GM21576 (cell line): ENCODE measurements at regions not wholly inside any gene's neighbourhood (a gene's known extent, or its start where the extent isn't known, plus 50 kb on each side); places are given as distances from the start of the nearest gene placed in this dataset.

Experiments
- ATAC-seq: cut with Tn5 transposase; IDR thresholded peaks from one replicate; pipeline ENCODE4 v1.9.1; 2021; ENCODE audit warnings: mild to moderate bottlenecking, moderate library complexity; ENCODE audit not compliant: unreplicated experiment

DNA sequence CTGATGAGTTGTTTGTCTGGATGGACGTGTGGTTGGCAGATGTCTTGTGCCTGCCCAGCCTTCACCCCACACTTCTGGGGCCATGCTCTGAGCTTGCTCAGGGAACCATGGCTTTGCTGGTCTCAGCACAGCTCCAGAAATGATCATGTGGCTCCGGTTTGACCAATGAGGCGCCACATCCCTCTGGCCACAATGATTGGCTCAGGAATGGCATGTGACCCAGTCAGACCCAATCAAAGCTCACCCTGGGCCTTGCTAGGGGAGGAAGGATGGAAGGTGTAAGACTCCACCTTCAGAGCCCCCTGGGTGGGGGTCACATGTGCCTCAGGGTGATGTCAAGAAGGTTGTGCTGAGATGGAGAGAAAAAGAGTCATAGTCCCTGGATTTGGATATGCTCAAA, 281.6 kb upstream of the SULF2 start:
- ATAC-seq: no peak

DNA sequence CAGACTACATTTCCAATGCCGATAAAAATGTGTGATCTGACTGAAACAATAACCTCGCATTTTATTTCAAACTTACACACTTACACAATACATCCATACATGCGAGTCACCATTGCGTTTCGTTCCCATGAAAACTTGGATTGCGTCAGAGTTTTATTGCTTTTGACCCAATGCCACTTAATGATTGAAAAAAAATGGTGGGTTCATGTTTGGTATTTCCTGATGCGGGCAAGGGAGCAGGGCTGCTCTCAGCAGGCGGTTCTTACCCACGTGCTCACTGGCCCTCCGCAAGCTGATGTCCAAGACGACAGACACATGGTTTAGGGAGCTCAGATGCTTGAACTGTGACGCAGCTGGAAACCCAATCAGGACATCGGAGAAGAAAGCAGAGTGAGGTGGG, 281.0 kb upstream of the SULF2 start:
- no peak for ATAC-seq

DNA sequence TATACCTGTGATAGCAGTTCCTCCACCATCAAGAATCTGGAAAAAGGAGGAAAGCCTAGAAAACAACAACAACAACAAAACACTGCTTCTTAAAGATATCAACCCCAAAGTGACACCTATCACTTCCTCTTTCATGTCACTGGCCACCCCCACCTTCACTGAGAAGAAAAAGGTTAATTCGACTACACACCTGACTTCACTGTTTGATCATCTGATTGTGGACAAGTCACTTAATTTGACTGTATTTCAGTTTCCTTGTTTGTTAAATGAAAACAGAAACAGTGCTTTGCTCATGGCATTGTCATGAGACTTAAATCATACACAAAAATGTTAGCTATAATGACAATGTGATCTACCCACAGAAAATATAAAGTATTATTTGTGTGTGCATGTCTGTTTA, 280.6 kb upstream of the SULF2 start:
- ATAC-seq: no peak

GRCh38 chr20:48064929-48065328, 279.6 kb upstream of the SULF2 start:
- no peak for ATAC-seq

- ATAC-seq: no peak
These were observed 275.8 kb upstream of the SULF2 start for GRCh38 chr20:48060841-48061720.

GRCh38 chr20:48058611-48059559, 273.6 kb upstream of the SULF2 start:
- no peak for ATAC-seq

DNA sequence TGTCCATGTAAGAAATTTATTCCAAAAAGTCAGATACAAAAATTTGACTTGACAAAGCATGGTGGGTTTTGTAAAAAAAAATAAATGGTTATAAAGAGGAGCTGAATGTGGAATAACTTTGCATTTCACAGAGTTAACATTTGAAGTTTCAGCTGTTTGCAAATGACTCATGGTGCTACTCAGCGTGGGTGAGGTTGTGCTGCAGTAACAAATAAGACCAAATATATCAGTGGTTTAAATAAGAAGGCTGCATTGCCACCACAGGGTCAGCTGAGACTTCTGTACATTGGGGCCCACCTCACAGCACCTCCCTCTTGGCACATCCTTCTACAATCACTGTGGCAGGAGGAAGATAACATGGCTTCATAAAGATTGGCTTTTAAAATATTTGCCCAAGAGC, 272.5 kb upstream of the SULF2 start:
- ATAC-seq: no peak

DNA sequence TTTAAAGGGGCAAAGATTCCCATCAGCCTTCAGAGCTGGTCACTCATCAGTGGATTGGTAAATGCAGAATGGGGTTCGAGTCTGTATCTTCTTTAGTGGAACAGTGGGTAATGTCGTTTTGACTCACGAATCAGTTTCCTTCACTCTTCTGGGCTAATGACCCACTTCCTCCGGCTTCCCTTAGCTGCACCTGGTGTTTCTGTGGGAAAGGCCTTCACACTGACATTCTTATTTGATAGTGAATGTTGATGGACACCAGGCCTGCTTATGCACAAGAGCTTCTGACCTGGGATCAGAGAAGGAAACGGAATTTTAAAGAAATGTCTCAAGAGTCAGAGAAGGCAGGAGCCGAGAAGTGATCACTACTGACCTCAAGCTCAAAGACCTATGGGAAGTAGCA, 272.0 kb upstream of the SULF2 start:
- no peak for ATAC-seq

DNA sequence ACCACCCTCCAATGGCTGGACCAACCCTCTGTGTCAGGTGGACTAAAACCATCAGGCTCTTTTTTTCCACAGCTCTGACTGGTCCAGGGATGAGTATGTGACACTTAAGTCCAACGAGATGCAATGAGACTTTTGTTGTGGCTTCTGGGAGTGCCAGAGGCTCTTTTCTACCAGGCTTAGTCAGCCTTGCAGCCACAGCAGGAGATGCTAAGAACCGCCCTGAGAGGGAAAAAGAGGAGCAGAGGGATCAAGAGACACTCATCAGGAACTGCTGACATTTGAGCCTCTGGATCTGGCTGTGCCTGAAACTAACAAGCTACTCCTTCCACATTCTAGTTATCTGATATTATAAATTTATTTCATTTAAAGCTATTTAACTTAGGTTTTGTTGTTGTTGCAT, 270.9 kb upstream of the SULF2 start:
- no peak for ATAC-seq

GRCh38 chr20:48054051-48054450, 268.8 kb upstream of the SULF2 start:
- ATAC-seq: no peak

DNA sequence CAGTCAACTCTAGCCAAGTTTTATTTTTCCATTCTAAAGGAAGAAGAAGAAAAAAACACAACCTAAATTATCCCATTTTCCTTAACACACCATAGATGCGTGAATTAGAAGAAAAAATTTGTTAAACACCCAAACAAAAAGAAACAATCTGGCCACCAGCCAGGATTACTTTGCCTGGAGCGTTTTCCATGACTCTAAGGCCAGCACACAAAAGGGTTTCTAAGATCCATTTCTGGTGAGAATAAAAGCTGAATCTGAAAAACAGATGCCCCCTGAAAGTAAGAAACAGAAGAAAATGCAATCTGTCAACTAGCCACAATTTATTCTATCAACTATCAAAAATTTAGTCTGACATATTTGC, 267.2 kb upstream of the SULF2 start:
- ATAC-seq: no peak

- no peak for ATAC-seq
These were observed 266.7 kb upstream of the SULF2 start for GRCh38 chr20:48051794-48052474.

DNA sequence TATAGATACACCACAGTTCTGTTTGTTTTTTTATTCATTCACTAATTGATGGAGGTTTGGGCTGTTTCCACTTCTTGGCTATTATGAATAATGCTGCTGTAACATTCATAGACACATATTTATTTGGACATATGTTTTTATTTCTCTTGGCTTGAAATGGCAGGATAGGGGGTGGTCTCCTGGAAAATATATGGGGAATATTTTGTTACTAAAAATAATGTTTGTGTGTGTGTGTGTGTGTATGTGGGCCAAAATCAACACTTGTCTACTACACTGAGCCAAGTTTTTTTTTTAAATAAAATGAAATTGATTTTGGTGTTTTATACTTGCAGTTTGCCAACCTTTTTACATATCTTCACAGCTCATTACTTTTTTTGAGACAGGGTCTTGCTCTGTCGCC, 264.4 kb upstream of the SULF2 start:
- no peak for ATAC-seq

DNA sequence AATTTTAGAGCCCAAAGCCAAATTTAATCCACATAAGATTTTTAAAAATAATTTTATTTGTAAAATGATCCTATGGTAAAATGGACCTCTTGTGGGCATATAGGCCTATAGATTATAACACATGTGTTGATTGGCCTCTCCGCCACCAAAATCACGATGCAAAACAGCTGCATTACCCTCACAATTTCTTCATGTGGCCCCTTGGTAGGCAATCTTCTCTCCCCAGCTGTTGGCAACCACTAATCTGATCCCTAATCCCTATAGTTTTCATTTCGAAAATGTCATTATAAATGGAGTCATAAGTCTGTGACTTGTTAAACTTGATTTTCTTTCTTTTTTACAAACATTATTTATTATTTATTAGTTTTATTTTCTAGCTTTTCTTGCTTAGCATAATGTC, 263.9 kb upstream of the SULF2 start:
- no peak for ATAC-seq

GRCh38 chr20:48047447-48047846, 262.2 kb upstream of the SULF2 start:
- no peak for ATAC-seq

- ATAC-seq: no peak
These were observed 257.3 kb upstream of the SULF2 start for GRCh38 chr20:48042628-48043027.

DNA sequence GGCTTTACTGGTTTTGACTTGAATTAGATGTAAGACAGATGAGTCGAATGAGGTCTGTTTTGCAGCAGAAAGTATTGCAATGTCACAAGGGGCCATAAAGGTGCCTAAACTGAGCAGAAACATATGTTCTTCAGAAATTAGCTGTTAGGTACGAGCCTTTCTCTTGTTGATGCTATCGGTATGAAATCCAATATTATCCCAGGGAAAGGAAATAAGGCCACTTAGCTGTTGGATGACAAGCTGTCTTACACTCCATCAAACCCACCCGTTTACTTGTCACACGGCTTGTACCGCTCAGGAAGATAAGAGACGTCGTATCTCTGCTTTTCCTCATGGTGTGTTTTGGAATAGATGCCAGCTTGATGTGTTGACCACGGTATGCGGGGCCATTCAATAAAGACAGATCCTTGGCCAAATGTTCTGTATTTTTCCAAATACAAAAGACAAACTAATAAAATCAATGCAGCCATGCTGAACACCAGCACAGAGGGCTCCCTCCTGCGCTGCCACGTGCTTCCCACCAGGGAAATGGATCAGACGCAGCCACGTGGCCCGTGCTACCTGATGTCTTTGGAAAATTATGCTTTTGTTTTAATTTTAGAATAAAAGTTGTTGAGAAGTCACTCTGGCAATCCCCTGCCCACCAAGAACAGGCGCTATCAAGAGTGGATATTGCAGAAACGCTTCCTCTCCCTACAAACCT, 255.9 kb upstream of the SULF2 start:
- ATAC-seq: no peak

GRCh38 chr20:48040491-48040890, 255.2 kb upstream of the SULF2 start:
- no peak for ATAC-seq

DNA sequence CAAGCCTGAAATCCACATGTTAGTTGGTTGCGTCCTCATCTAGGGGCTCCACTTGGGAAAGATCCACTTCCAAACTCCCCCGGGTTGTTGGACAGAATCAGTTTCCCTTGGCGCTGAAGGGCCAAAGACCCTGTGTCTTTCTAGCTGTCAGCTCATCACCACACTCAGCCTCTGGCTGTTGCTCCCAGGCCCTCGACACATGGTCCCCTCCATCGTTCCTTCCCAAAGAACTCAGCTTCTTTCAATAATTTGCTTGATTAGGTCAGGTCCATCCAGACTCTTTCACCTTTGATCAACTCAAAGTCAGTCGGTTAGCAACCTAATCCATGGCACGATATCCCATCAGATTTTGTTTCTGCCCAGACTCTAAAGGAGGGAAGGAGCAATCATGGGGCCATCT, 254.8 kb upstream of the SULF2 start:
- no peak for ATAC-seq

- ATAC-seq: no peak
These were observed 254.2 kb upstream of the SULF2 start for GRCh38 chr20:48039514-48039913.

DNA sequence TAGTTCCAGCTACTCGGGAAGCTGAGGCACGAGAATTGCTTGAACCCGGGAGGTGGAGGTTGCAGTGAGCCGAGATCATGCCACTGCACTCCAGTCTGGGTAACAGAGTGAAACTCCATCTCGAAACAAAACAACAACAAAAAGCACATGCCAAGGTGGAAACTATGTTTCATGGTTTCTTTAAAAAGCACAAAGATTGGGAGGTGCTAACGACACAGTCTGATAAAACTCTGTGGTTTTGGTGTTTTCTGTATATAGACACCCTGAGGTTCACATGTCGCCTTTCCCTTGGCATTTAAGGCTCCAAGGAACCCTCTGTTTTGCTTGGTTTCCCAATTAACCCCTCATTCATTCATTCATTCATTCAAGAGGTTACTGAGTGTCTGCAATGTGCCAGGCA, 253.4 kb upstream of the SULF2 start:
- no peak for ATAC-seq
